KBM-7 (cell line): ENCODE measurements at regions not wholly inside any gene's neighbourhood (a gene's known extent, or its start where the extent isn't known, plus 50 kb on each side); places are given as distances from the start of the nearest gene placed in this dataset.
"Not testable (repeated sequence)": the region's sequence is repeated elsewhere in the genome, so short reads cannot be mapped to it uniquely, and the experiment has no call there.

Experiments used
- DNase-seq: peaks from one replicate; pipeline ENCODE4 v3.0.0-alpha.2; 2015
- in situ Hi-C: fragments of 300-500 bp; cut with MboI; formaldehyde crosslinking; loops from 2 replicates; pipeline ENCODE4 v1.14.3; 2020; ENCODE audit warnings: low sequenced_read_pairs, low pct_unique_long_range_greater_than_20kb, mixed read lengths

DNA sequence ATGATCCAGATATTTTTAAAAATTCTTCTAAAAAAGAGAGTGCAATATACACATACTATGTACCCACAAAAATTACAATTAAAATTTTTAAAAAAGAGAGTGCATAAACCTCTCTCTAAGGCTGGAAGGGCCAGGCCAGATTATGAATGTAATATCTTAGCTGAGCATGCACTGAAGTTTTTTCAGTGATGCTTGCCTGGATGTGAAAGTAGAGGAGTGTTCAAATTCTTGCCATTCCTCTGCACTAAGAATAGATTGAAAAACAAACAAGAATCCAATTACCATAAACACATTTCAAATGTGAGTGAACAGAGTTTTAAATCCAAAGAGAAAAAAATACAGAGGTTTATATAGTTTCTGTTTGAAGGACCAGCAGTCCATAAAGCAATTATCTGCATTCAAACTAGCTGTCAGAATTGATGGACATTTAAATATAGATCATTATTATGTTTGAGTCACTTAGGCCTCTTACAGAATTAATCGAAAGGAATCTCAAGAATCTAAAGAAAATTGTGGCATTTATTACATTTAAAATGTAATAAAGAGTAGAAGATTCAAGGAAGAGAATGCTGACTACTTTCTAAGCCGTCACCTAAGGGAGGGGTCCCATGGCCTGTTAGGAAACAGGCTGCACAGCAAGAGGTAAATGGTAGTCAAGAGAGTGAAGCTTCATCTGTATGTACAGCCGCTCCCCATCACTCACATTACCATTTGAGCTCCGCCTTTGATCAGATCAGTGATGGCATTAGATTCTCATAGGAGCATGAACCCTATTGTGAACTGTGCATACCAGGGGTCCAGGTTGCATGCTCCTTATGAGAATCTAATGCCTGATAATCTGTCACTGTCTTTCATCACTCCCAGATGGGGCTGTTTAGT is 159.3 kb upstream of the MDFIC2 start:
- in situ Hi-C loops = no loop called here
- no peak for DNase-seq

DNA sequence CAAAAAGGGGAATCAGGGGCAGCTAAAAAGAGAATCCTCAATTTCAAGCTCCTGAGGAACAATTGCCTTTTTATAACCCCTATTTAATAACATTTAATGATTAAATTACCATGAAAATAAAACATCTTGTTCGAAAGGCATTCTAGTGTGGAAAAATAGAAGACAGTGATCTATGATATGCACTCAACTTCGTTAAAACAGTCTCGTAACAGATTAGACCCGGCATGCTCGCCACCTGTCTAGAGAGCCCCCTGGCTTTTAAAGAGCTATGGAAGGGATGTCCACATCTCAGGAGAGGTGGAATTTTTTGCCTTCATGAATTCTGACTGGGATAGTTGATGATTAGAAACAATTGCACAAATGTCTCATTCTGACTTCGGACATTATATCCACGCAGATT is 153.7 kb upstream of the MDFIC2 start:
- in situ Hi-C loops = no loop called here
- DNase-seq = no peak

DNA sequence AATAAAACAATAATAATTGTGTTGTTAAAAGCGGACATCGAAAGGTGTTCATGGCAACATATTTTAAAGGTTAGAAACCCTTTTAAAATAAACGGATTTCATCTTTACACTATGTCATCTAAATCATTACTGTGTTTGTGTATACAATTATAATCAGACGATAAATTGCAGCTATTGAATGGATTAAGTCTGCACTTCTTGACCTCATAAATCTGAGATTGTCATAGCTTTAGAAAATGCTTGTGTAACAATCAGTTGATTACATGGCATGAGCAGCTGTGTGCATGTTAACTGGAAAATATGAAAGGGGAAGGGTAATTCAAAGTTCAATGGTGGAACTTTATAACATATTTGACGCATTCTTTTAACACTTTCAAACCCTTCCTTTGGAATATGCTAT is 152.4 kb upstream of the MDFIC2 start:
- in situ Hi-C loops = no loop called here
- DNase-seq = no peak

DNA sequence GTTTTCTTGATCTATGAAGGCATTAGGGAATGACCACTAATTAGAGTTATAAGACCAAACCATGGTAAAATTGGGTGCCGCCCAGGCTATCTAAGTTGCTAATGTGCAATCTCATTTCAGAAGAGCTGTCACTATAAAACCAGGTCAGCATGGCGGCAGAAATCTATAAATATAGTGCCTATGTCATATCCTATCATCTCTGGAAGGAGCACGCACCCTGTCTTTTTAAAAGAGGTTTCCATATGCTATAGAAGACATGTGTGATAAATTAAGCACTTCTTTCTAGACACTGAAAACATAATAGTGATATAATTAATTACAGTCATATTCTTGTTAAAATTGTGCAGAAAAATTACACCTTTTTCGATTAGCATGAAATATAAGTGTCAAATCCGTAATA is 152.0 kb upstream of the MDFIC2 start:
- in situ Hi-C loops = no loop called here
- DNase-seq = no peak

DNA sequence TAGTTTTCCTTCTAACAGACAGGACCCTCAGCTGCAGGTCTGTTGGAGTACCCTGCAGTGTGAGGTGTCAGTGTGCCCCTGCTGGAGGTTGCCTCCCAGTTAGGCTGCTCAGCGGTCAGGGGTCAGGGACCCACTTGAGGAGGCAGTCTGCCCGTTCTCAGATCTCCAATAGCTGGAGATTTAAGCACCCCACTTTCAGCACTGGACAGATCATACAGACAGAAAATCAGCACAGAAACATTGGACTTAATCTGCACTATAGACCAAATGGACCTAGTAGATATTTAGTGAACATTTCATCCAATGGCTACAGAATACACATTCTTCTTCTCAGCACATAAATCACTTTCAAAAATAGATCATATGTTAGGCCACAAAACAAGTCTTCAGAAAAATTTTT is 137.8 kb upstream of the MDFIC2 start:
- in situ Hi-C loops, DNase-seq: not testable (repeated sequence)

DNA sequence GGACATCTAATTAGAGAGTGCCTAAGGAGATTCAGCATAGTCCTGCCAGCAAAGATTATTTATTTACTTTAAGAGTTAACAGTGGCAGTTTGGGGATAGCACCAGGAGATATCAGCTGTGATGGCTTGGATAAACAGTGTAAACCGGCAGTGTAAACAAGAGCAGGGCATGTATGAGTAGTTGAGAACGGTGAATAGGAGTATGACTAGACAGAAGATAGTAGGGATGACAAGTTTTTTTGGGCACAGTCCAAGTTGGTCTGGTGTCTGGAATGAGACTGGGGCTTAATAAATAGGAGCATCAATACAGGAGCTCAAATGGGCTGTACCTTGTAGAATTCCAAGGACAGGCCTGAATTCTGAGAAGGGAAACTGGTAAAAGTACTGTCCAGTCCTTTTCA is 123.0 kb upstream of the MDFIC2 start:
- in situ Hi-C loops, DNase-seq: not testable (repeated sequence)

DNA sequence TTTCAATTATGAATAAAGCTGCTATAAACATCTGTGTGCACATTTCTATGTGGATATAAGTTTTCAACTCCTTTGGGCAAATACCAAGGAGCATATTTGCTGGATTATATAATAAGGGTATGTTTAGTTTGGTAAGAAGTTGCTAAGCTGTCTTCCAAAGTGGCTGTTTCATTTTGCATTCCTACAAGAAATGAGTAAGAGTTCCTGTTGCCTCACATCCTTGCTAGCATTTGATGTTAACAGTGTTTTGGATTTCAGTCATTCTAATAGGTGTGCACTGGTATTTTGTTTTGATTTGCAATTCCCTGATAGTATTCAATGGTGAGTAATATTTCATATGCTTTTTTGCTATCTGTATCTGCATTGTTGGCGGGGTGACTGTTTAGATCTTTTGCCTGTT is 120.7 kb upstream of the MDFIC2 start:
- in situ Hi-C loops = no loop called here
- DNase-seq = no peak

DNA sequence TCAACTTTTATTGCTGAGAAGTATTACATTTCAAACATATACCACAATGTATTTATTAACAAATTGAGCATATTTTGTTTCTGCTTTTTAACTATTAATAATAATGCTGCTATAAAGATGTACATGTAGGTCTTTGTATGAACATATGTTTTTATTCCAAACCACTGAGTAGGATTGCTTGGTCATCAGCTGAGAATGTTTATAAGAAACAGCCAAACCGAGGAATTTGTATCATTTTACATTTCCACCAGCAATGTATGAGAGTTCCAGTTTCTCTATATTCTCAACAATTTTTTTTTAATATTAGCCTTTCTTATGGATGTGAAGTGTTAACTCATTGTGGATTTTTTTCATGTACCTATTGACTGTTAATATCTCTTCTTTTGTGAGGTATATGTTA is 119.5 kb upstream of the MDFIC2 start:
- in situ Hi-C loops = no loop called here
- no peak for DNase-seq

DNA sequence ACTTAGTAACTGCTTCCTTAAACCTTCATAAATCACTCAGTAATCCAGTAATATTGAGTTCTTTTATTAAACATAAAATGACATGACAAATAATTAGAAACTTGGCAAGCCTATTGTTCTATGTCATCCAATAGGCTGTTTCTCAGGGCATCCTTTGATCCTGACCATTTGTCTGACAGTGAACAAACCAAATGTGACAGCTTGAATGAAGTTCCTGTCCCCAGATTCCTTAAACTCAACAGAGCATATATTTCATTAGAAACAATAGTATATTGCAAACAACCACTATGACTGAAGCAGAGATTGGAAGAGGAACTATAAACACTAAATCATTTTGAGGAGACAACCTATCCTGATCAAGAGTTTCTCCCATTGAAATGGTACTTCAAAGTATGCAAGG is 113.6 kb upstream of the MDFIC2 start:
- no peak for DNase-seq
- in situ Hi-C loops = no loop called here

DNA sequence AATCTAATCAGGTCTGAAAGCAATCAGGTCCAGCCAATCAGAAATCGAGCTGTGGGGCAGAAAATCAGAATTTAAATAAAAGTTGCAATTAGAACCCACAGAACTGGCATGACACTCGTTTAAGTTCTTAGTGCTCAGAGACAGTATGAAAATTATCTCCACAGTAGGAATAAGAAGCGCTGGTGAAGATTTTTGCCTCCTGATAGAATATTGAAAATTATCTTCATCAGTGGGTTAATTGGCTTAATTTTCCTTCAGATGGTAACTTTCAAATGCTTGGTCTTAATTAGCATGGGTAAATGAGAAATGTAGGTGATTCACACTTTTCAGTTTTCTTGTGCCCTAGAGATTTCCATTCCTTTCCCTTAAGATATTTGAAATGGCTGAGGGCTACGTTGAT is 109.1 kb upstream of the MDFIC2 start:
- in situ Hi-C loops = no loop called here
- DNase-seq = no peak

DNA sequence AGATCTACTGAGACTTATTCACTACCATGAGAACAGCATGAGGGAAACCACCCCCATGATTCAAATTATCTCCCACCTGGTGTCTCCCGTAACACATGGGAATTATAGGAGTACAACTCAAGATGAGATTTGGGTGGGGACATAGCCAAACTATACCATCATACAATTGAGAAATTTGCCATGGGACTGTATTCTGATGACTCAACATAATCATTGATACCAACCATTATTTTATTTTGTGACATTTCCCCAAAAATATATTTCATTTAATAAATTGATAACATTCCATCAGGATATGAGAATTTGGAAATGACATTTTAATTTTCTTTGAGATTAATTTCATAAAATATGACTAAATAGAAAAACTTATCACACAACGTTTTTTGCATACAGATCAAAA is 96.6 kb upstream of the MDFIC2 start:
- no peak for DNase-seq
- in situ Hi-C loops = no loop called here

DNA sequence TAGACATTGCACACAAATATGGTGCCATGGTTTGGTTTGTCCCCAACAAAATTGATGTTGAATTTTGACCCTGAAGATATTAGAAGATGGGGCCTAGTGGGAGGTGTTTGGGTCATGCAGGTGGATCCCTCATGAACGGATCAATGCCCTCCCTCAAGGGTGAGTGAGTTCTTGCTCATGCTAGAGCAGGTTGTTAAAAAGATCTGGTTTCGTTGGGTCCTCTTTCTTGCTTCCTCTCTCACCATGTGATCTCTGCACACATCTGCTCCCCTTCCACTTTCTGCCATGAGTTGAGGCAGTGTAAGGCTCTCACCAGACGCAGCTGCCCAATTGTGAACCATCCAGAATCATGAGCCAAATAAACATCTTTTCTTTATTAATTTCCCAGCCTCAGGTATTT is 87.8 kb upstream of the MDFIC2 start:
- DNase-seq = no peak
- in situ Hi-C loops = no loop called here

DNA sequence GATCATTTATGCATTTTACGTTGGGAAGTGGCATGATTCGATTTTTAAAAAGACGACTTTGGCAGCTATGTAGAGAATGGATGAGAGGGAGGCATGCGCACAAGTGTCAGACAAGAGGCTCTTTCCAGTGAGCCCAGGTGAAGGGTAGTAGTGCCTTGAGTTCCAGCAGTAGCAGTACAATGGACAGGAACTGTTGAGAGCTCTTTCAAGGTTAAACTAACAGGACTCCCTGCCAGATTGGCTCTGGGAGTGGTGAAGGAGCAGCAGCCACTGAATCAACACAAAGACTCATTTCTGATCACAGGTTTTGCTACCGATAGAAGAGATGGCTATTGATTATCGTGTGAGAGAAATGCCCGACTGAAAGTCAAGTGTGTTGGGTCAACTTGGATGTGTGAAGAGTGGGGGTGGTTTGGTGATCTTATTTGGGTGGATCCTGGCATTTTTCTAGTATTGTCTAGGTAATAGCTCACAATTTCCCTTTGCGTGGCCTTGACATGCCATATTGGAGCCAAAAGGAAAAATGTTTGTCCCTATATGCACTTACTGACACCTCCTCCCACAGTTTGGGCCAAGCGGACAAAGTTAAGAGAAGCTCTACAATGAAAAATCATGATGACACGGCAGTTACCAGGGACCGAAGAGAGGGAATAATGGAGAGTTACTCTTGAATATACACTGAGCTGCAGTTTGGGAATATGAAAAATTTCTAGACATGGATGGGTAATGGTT is 81.6 kb upstream of the MDFIC2 start:
- DNase-seq = no peak
- in situ Hi-C loops = no loop called here

DNA sequence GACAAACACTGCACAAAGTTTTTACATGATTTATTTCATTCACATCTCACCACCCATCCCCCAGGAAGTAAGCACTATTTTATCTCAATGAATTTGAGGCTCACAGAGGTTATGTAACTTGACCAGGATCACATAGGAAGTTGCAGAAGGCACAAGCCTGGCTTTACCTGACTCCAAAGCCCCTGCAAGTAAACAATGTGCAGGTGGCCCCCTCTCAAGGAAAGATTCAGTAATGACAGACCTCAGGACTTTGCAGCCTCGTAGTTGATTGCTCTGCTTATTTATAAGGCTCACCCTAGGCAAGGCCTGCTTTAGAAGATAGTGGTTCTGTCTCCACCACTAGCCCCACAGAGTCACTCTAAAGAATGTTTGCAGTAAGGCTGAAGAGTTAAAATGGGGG is 79.8 kb upstream of the MDFIC2 start:
- DNase-seq = no peak
- in situ Hi-C loops = no loop called here

DNA sequence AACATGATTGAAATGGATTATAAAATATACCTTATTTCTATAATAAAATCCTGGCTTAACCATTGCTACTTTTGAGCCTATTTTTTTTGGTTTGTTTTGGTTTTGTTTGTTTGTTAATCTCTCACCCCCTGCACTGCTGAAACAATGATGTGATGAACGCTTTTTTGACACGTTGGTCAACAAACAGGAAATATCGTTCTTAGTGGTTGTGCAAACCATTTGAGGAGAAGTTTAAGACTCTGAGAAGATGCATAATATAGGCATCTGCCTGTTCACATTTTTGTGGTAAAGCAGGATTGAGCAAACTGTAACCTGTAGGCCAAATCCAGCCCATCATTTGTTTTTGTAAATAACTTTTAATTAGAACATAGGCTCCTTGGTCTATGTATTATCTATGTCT is 75.5 kb upstream of the MDFIC2 start:
- DNase-seq = no peak
- in situ Hi-C loops = no loop called here

DNA sequence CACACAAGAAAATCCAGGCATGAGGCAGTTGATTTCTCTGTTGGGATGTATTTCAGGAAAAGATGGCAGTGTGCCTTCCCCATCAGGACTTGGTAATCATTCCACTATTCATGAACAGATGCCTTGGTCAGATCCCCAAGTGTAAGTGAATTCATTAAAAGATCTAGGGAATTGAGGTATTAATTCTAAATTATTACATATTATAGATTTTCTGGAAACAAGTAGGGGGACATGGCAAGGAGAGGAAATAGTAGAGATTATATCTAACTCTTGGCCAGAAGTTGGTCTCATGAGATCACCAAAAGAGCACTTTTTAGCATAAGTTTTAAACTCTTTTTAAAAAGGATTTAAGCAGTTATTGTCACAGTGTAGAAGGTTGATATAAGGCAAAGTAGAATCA is 74.4 kb upstream of the MDFIC2 start:
- in situ Hi-C loops = no loop called here
- no peak for DNase-seq

DNA sequence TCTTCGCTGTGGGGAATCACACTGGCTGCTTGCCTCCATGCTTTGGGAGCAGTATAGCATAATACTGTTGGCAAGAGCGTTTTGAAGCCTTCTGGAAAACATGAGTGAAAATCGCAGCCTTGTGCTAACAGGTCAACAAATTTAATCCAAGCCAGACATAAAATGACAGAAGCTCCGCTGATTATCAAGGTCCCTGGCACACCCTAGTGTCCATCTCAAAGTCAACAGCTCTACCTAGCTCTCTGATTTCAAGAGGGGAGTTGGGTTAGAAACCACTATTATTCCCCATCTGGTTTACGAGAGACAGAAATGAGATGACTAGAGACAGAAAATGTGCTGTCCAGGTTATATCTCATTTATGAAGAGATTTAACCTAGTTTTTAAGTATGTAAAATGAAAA is 73.6 kb upstream of the MDFIC2 start:
- no peak for DNase-seq
- in situ Hi-C loops = no loop called here

DNA sequence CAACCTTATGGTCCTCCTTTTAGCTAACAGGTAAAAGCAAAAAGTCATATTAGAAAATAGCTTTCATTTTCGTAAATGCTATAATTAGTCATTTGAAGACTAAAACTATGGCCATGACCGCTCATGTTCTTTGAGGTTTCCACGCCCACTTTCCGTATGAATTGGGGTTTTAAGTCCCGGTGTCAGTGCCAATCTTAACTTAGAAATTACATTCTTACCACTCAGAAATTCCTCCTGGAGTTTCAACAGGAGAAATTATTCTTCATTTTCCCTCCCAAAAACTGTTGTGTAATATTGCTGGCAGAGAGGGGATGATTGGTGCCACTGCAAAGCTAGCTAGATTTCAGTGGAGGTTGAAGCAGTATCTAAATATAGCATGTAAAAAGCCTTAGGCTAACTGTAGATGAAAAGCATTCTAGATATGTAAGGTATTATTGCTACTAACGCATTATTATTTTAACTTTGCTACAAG is 71.0 kb upstream of the MDFIC2 start:
- DNase-seq = no peak
- in situ Hi-C loops = no loop called here

DNA sequence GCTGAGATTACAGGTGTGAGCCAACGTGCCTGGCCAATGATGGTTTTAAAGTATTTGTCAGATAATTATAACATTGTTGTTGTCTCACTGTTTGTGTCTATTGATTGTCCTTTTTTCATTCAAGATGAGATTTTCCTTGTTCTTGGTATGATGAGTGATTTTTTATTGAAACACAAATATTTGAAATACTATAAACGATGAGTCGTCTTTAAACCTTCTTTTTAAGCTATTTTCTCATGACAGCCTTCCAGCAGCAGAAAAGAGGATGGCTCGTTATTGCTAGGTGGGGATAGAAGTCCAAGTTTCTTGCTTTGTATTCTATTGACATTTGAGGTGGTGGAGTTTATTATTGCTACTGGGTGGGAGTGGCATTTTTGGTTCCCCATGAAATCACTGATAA is 61.7 kb upstream of the MDFIC2 start:
- in situ Hi-C loops = no loop called here
- no peak for DNase-seq
